Dedifferentiated amniotic fluid mesenchymal stem cell (primary cell): ENCODE measurements at regions not wholly inside any gene's neighbourhood (a gene's known extent, or its start where the extent isn't known, plus 50 kb on each side); places are given as distances from the start of the nearest gene placed in this dataset.

Experiments
- DNase-seq: peaks from one replicate; pipeline ENCODE4 v3.0.0-alpha.2; 2016; ENCODE audit errors: extremely low spot score

DNA sequence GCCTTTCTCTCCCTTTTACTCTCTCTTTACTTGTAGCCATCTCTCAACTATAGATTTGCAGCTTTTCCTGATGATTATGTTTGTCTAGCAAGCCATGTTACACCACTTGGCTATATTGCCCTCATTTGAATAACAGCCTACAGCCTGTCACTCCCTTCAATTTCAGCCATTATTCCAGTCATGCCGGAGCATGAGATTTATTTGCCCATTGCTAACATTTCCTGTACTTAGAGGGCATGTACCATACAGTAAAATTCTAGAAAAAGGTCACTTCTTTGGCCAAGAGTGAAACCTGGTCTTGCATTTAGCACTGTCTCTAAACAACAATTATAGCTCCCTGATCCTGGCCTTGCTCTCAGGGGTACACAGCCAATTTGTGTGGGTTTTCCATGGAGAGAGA, 221.7 kb upstream of the TMC3 start:
- no peak for DNase-seq

DNA sequence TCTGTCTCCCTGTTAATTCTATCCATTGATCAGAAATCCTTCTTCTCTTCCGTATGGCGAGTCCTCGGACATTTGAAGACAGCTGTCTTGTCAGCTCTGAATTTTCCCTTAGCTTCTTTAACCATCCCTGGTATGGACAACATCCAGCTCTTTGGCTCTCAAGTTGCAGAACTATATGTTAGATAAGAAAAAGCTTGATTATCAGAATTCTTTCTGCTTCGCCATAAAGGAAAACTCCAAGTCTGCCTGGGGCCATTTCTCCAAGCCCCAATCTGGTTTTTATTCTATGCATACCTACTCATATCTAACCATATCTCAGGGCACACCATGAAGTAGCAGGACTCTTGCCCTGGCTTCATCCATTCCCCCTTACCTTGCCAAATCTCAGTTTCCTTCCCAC, 215.7 kb upstream of the TMC3 start:
- no peak for DNase-seq

DNA sequence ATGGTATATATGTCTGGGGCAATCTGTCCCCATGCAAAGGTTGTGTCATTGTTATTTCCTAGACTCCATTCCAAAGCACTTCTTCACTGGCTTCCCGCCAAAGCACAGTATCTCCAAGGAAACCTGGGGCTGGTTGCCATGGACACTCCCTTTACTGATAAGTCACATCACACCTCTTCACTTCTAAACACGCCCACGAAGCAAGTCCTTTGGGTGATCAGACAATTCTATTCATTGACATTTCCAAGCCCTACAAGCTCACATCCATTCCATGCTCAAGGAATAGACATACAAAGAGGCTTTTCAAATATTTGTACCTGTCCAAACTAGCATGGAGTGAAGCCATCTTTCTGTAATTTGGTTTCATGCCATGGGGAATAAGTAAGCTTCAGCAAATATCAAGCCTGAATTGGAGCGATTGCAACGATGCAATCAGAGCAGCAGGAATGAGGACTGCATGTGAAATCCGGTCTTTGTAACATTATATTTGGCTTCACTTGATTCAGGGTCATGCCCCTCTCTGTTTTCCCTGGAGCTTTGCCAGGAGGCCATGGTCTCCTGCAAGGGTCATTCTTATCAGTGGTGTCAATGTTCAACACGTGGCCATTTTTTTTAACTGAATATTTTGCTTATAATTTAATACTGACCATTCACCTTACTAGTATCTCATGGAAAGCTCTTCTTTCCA, 201.6 kb upstream of the TMC3 start:
- DNase-seq, result no peak

DNA sequence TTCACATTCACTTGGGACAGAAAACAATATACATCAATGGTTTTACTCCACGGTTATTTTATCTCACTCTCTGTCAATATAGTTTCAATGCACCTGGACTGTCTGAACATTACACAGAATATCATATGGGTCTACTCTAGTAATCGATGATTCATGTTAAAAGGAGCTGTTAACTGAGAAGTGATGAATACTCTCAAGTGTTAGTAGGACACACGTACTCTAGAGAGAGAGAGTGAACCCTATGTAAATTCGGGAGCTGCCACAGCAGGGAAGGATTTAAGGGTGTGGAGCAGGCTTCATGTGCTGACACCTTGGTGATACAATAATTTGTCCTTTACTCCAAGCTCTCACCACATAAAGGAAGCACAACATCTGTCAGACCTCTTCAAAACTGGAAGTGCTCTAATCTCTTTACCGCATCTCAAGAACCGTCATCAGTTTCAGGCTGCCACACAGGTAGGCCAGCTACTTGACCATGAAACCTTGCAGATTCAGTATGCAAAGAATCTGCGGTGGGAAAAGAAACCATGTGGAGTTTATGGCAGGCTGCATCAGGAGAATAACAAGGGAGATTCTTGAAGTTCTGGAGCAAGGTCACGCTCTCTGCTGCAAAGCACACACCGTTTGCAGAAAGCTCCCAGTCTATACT, 199.2 kb upstream of the TMC3 start:
- no peak for DNase-seq

DNA sequence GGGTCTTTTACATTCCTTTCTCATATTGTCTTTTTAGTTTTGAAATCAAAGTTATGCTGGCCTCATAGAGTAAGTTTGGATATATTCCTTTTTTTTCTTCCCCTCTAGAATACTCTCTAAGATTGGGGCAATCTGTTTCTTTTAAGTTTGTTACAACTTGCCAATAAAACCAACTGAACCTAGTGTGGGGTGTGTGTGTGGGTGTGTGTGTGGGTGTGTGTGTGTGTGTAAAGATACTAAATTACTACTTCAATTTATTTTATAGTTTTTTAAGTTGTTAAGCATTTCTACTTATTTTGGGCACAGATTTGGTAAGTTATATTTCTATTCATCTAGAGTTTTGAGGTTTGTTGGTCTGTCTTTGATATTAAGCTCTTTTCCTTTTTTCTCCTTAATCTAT, 198.2 kb upstream of the TMC3 start:
- DNase-seq, result no peak

DNA sequence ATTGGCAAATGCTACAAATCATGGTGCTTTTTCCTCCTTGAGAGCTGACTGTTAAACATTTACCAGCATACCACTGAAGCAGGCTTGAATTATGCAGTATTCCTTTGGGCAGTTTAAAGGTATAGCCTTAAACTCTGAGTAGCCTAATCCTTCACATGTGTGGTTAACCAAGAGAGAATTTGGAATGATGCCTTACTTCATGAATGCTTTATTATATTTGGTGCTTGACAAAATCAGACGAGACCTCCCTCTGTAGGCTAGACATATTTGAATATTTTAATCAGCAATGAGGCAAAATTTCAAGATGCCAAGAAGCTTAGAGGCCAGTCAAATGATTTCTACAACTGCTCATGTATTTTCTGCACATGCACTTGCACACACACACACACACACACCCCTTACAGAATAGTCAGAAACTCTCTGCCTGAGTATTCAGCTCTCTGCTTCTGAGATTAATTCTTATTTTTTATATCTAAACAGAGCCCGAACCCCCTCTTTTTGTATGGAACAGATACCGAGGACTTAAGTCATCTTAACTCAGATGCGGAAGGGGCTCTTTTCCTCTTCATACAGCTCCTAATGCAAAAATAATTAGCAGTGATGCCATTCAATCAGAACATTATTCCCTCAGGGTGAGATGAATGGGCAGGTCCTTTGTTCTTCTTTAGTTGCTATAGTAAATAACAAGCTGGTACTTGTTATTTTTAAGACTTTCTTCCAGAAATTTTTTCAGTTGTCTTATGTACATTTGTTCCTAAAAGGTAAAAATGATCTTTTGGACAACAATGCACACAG, 195.5 kb upstream of the TMC3 start:
- DNase-seq, result no peak

DNA sequence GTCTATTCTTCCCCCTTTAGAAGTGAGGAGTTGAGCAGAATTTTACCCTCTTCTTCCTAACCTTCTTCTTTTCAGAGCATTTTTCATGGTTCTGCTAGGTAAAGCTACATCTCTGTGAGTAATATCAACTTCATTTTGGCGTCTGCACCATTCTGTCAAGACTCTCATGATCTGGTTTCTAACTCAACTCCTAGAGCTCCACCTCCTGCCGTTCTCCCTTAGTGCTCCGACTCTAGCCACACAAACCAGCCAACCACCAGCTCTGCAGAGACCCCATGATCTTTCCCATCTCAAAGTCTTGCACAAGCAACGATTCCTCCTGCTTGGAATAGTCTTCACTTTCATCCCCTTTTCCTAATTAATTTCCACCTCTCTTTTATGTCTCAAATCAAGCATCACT, 193.9 kb upstream of the TMC3 start:
- no peak for DNase-seq

DNA sequence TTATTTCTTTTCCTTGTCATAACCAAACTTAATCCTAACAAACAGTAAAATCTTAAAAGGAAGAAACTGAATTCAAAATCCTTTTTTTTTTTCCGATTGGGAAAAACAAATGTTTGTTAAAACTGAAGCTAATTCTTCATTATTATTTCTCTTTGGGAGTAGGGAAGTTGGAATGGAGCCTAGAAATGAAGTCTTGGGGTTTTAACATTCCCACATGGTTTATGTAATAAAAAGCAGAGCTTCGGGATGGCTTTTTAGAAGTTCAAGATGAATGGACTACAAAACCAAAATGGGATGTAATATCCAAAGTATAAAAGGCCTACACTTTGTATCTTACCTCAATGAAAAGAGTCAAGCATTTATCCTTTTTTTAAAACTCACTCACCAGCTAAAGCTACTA, 189.0 kb upstream of the TMC3 start:
- no peak for DNase-seq

DNA sequence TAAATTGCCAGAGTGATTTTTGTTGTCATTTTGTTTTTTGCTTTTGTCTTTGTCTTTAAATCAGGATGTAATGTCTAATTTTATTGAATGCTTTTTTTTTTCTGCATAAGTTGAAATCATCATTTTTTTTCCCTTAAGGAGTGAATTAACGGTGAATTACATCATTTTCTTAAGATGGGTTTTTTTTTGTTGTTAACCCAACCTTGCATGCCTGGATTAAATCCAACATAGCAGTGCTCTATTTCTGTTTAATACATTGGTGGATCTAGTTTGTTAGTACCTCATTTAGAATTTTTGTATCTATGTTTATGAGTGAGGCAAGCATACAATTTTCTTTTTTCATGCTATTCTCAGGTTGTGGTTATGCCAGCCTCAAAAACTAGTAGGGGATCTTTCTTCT, 186.4 kb upstream of the TMC3 start:
- DNase-seq, result peak; percentile 51

DNA sequence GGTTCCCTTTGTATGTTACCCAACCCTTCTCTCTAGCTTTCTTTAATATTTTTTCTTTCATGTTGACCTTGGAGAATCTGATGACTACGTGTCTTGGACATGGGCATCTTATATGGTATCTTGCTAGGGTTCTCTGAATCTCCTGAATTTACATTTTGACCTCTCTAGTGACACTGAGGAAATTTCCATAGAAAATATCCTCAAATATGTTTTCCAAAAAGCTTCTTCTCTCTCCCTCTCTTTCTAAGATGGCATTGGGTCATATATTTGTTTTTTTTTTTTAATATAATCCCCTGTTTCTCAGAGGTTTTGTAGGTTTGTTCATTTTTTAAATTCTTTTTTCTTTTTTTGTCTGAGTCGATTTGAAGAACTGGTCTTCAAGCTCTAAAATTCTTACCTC, 184.0 kb upstream of the TMC3 start:
- DNase-seq, result no peak

DNA sequence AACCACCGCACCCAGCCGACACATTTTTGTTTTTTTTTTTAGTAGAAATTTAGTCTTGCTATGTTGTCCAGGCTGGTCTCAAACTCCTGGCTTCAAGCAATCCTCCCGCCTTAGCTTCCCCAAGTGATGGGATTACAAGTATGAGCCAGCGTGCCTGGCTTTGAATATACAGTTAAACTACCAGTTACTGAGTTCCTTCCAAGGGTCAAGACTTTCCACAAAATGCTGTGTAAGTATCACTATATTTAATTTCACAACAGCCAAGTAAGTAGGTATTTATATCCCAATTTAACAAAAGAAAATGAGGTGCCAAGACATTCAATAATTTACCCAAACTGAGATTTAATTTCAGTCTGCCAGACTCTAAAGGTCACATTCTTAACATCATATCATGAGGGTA, 181.3 kb upstream of the TMC3 start:
- no peak for DNase-seq

DNA sequence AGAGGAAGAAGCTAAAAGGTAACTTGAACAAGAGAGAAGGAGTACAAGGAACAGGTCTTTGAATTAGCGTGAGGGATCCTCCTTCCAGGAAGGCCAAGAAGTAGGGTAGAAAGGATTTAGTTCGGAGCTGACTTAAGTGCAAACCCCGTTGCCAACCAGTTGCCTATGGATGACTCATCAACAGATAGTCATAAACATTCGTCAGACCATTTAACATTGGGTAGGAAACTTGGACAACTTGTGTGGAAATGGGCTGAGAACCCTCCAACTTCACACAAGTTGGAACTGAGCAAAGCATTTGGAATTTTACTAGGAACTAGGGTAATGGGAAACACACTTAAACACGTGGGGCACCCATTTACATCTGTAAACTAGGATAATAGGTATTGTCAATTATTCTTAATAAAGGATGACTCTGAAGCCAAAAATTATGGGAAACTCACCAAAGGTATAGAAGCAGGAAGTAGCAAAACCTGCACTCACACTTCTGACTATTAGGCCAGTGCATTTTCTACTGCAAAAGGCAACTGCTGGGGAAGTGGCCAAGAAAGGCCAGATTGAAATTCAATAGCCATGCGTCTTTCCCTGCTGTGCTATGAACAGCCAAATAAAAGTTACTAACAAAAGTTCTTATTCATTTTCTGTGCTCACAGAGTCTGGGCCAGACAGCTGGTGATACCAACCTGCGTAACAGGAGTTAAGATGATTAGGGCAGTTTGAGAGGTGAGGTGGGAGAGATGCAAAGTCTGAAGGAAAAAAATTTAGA, 174.5 kb upstream of the TMC3 start:
- no peak for DNase-seq

DNA sequence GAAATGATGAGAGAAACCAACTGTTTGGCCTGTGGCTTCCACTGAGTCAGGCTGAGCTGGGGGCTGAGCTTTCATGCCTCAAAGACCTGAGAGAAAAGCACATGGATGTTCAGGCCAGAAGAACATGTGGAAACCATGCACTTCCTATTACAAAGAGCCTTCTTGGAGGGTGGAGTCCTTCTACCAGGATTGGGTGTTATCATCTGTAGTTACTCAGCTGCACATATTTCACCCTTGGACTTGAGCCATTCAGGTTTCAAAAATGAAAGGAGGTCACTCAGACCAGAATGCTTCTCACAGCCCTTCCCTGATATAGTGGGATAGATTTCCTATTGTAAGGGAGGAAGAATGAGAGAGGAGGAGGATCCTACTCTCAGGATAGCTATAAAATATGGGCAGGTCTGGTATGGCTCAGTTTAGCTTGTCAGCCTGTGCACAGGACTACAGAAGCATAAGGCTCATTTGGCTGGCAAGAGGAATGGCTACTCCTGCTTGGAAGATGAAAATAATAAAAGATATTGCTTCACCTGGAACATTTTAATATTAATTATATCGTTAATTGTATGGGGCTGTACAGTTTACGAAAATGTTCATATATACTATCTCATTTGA, 173.6 kb upstream of the TMC3 start:
- DNase-seq, result no peak

DNA sequence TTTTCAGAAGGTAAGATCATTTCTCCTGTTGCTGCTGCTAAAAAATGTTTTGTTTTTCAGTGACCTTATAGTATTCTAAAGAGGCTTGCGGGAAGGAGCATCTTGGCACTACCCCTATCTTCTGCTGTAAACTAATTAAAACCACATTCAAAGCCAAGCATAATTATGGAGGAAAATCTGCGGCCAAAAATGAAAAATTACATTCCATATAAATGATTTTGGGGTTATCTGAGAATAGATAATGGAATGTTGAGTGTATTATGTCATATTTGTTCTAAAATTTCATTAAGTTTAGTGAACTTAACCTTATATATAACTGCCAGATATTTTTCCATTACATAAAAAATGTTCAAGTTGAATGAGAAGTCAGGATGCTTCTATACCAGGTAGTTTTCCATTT, 170.4 kb upstream of the TMC3 start:
- DNase-seq, result no peak

DNA sequence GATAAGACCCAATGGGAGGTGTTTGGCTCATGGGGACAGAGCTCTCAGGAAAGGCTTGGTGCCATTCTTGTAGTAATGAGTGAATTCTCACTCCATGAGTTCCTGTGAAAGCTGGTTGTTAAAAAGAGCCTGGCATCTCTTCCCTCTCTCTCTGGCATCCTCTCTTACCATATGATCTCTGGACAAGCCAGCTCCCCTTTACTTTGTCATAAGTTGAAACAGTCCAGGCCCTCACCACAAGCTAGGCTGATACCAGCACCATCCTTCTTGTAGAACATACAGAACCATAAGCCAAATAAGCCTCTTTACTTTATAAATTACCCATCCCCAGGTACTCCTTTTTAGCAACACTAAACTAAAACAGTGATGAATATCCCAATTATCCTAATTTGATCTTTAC, 166.9 kb upstream of the TMC3 start:
- DNase-seq, result no peak

DNA sequence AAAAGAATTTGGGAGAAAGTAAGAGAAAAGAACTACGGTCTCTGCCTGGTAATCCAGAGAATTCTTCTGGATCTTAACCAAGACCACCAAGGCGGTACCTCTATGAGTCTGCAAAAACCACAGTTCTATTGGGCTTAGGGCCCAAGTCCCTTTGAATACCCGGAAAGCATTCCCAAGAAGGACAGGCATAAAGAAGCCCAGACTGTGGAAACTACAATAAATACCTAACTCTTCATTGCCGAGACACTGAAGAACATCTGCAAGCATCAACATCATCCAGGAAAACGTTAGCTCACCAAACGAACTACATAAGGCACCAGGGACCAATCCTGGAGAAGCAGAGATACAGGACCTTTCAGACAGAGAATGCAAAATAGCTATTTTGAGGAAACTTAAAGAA, 162.3 kb upstream of the TMC3 start:
- DNase-seq, result no peak

DNA sequence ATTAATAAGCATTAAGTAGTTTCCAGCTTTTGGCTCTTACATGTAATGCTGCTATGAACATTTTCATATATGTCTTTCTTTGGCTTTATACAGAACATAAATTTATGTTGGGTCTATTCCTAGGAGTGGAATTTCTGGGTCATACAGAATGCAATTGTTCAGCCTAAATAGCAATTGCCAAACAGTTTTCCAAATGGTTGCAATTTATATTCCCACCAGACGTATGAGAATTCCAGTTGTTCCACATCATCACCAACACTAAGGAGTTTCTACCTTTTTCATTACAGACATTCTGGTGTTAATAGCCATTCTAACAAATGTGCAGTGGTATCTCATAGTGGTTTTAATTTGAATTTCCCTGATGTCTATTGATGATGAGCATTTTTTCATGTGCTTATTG, 160.1 kb upstream of the TMC3 start:
- DNase-seq, result no peak

DNA sequence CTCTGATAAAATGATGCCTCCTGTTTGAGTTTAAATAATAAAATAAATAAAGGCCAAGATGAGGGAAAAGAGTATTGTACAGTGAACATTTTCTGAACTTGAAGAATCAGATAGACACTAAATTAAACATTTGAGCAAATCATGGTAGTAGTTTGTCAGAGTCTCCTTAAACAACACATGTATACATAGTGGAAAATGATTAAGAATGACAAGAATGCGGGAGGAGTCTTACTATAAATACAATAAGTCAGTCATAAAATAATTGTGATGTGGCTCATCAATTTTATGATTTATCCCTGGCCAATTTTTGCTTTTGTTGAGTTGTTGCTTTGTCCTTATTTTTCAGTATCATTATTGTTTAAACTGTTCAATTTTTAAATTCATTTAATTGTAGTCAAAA, 158.0 kb upstream of the TMC3 start:
- DNase-seq, result no peak

DNA sequence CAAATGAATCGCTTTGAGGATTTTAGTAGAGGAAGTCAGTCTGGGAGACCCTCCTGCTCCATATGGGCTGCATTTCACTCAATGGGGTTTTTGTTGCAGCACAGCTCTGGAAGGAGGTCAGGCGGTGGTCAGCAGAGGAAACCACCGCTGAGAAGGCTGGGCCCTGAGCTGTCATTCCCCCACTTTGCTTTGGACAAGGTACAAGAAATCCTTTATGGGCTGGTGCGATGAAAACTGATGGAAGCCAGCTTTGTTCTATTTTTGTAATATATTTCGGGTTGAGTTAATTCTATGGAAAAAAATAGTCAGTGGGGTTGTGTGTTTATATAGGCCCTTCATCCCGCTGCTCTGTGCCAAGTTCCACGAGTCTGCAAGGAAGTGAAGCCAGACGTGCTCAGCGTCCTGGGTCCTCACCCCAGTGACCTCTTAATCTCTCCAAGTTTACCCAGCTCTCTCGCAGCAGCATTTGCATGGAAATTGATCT, 157.1 kb upstream of the TMC3 start:
- DNase-seq, result no peak

DNA sequence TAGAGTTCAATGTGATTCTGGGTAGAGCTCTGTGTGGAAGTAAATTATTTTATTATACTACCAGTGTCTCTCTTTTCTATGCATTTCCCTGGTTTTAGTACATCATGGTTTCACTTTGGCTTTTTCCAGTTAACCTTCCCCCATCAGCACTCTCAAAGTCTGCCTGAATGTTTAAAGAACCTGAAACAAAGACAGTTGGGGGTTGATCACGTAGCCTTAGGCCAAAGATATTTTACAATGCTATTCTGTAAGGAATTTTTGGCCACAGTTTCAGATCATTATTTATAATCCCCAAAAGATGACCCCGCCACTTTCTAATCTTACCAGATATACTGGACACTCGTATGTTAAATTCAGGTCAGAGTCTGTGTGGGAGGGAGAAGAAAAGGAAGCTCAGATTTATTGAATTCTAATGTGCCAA, 156.3 kb upstream of the TMC3 start:
- no peak for DNase-seq

DNA sequence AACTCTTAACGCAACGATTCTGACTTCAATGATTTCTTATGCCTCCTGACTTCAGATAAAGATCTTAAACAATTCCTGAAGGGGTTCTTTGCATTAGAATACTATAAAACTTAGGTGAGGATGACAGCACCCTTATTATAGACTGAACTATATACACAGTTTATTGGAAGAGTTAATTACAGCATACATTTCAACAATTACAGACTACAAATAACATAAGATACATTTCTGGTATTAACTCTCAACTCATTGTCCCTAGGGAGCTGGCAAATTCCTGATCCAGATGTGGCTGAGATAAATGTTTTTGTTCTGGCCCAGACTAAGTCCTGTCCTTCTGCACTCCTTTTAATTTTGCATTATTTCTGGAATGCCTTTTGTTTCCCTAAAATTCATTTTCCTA, 155.5 kb upstream of the TMC3 start:
- no peak for DNase-seq

DNA sequence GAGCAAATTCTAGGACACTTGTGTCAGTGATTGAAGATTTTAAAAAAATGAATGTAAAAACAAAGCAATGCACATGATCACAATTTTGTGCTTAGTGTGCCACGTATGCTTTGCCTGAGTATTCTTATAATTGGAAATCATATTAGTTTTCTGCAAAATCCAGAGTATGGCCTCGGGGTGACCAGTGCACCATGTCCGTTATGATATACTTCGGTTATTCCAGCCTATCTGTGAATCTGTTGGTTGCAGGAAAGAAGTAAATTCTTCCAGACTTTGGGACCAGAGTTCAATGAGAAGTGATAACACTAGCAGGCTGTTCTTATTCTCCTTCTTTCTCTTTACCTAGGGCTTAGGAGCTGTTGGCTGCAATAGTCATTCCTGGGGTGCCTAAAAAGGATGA, 152.0 kb upstream of the TMC3 start:
- DNase-seq, result no peak
